Activated CD8-positive, alpha-beta memory T cell treated with anti-CD3 and anti-CD28 coated beads, Interleukin-2, amount 50 U/mL, for 24 hours (primary cell): ENCODE measurements at regions not wholly inside any gene's neighbourhood (a gene's known extent, or its start where the extent isn't known, plus 50 kb on each side); places are given as distances from the start of the nearest gene placed in this dataset.
"Not testable (repeated sequence)": the region's sequence is repeated elsewhere in the genome, so short reads cannot be mapped to it uniquely, and the experiment has no call there.

Source experiments
- DNase-seq: peaks from one replicate; pipeline ENCODE4 v3.0.0-alpha.2; 2020; ENCODE audit errors: extremely low read depth

- no peak for DNase-seq
These were observed 789.0 kb upstream of the RAB6C start for GRCh38 chr2:129190494-129190893.

- DNase-seq: no peak
These were observed 787.9 kb upstream of the RAB6C start for GRCh38 chr2:129191530-129191929.

GRCh38 chr2:129192117-129192516 lies 787.3 kb upstream of the RAB6C start:
- DNase-seq: no peak

- no peak for DNase-seq
These were observed 786.6 kb upstream of the RAB6C start for GRCh38 chr2:129192841-129193253.

GRCh38 chr2:129193961-129194360 lies 785.5 kb upstream of the RAB6C start:
- DNase-seq: no peak

- DNase-seq: no peak
These were observed 780.0 kb upstream of the RAB6C start for GRCh38 chr2:129199501-129199900.

- no peak for DNase-seq
These were observed 777.8 kb upstream of the RAB6C start for GRCh38 chr2:129201696-129202095.

- no peak for DNase-seq
These were observed 776.1 kb upstream of the RAB6C start for GRCh38 chr2:129203331-129203730.

- DNase-seq: not testable (repeated sequence)
These were observed 774.9 kb upstream of the RAB6C start for GRCh38 chr2:129204581-129204980.

GRCh38 chr2:129205176-129205575 lies 774.3 kb upstream of the RAB6C start:
- DNase-seq: no peak

- no peak for DNase-seq
These were observed 773.7 kb upstream of the RAB6C start for GRCh38 chr2:129205766-129206165.

- DNase-seq: no peak
These were observed 767.0 kb upstream of the RAB6C start for GRCh38 chr2:129212299-129212958.

GRCh38 chr2:129224022-129224421 lies 755.4 kb upstream of the RAB6C start:
- no peak for DNase-seq

- no peak for DNase-seq
These were observed 755.0 kb upstream of the RAB6C start for GRCh38 chr2:129224486-129224885.

GRCh38 chr2:129229196-129229595 lies 750.3 kb upstream of the RAB6C start:
- DNase-seq: no peak

- DNase-seq: no peak
These were observed 749.5 kb upstream of the RAB6C start for GRCh38 chr2:129229830-129230441.

- no peak for DNase-seq
These were observed 747.5 kb upstream of the RAB6C start for GRCh38 chr2:129231924-129232323.

- no peak for DNase-seq
These were observed 746.3 kb upstream of the RAB6C start for GRCh38 chr2:129233166-129233565.

GRCh38 chr2:129233751-129234406 lies 745.6 kb upstream of the RAB6C start:
- DNase-seq: no peak

- DNase-seq: no peak
These were observed 742.9 kb upstream of the RAB6C start for GRCh38 chr2:129236601-129237000.

GRCh38 chr2:129237966-129238725 lies 741.3 kb upstream of the RAB6C start:
- no peak for DNase-seq

GRCh38 chr2:129239141-129239540 lies 740.3 kb upstream of the RAB6C start:
- no peak for DNase-seq
